ENCODE measurements at regions not wholly inside any gene's neighbourhood (a gene's known extent, or its start where the extent isn't known, plus 50 kb on each side); places are given as distances from the start of the nearest gene placed in this dataset.

DNA sequence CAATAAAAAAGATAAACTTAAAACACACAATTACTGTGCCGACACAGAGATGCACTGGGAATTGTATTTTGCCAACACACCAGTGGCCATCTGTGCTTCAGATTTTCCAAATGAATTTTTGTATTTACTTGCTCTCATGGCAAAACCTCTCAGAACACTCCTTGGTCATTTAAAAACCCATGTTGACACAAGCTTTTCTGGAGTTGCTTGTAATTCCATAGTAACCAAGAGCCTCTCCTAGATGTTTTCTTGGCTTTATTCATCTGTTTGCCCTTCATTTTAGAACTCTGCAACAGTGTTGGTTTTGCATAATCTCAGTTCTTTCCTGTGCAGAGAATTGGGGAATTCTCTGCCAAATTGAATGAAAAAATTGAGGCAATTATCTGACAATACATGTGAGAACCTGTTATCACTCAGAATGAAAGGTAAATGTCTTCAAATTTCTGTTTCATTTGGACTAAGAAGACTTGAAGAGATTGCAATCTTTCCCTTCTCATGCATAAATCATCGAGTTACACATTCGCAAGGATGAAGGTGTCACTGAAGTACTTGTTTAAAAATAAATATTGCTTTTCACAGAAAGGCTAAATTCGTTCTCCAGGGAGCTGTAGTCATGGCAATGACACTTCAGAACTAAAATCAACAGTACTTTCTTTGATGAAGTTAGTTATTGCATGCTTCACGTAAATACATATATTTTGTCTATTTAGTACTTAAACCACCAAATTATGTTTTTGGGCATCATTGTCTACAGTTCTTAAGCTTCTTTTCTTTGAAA is 301.8 kb upstream of the CTSO start:
- TF ChIP-seq, protein P1, sequence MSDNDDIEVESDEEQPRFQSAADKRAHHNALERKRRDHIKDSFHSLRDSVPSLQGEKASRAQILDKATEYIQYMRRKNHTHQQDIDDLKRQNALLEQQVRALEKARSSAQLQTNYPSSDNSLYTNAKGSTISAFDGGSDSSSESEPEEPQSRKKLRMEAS (IDR thresholded peaks at IDR 0.05; ENCODE audit: insufficient read depth, insufficient read length) = no peak
- TF ChIP-seq FOS (IDR thresholded peaks at IDR 0.05; ENCODE audit: borderline replicate concordance, insufficient read depth, low read length) (no peak), MYC (IDR thresholded peaks at IDR 0.05; ENCODE audit: low read depth, low read length) (no peak), POLR2A (IDR thresholded peaks at IDR 0.05; ENCODE audit: low read depth, low read length) (no peak), JUN (IDR thresholded peaks at IDR 0.05; ENCODE audit: borderline replicate concordance, insufficient read depth, insufficient read length, low read depth) (no peak)
- Histone ChIP-seq H2AFZ (ENCODE audit: low read depth, low read length) (no peak overlapping the region), H3K9me3 (replicated peaks; ENCODE audit: control insufficient read depth, insufficient read depth, low read length) (no peaks in the 10 kb centered on the region), H3K4me1 (ENCODE audit: control insufficient read depth, extremely low read depth, insufficient read depth, low read length) (no peaks in the 10 kb centered on the region), H3K27me3 (ENCODE audit: control insufficient read depth in 2 of 2, insufficient read depth in 2 of 2, low read length in 2 of 2) (no peaks in the 10 kb centered on the region), H4K20me1 (replicated peaks; ENCODE audit: control insufficient read depth, extremely low read depth, insufficient read depth, low read length) (no peaks in the 10 kb centered on the region), H3K9me1 (replicated peaks; ENCODE audit: control insufficient read depth, extremely low read depth, insufficient read depth, low read length) (no peaks in the 10 kb centered on the region), H3K4me3 (replicated peaks in 1 of 3; ENCODE audit: insufficient read depth in 1 of 3, low read depth in 1 of 3, low read length in 3 of 3) (no peak overlapping the region), H3K4me2 (ENCODE audit: insufficient read depth, low read length) (no peak overlapping the region), H3K27ac (ENCODE audit: insufficient read depth, low read depth, low read length) (no peak overlapping the region), H3K79me2 (ENCODE audit: control insufficient read depth, insufficient read depth, low read length) (no peaks in the 10 kb centered on the region), H3K36me3 (ENCODE audit: control insufficient read depth in 2 of 2, extremely low read depth in 1 of 2, insufficient read depth in 2 of 2, low read length in 2 of 2) (no peaks in the 10 kb centered on the region), H3K9ac (replicated peaks; ENCODE audit: extremely low read depth, insufficient read depth, low read length) (no peak overlapping the region)
- dilution Hi-C loops (cut with MboI; ENCODE audit: extremely low pct_ligation_motif_present, low sequenced_read_pairs) = no loop called here
- no TSS peak for BruUV-seq (replicated peaks)
- CTCF ChIA-PET = no interaction called here
- DNase-seq (ENCODE audit: low read depth, low spot score) (no peak), FAIRE-seq (no peak)
- intact Hi-C loops (cut with micrococcal nuclease) = no loop called here
- POLR2A ChIA-PET = no interaction called here

DNA sequence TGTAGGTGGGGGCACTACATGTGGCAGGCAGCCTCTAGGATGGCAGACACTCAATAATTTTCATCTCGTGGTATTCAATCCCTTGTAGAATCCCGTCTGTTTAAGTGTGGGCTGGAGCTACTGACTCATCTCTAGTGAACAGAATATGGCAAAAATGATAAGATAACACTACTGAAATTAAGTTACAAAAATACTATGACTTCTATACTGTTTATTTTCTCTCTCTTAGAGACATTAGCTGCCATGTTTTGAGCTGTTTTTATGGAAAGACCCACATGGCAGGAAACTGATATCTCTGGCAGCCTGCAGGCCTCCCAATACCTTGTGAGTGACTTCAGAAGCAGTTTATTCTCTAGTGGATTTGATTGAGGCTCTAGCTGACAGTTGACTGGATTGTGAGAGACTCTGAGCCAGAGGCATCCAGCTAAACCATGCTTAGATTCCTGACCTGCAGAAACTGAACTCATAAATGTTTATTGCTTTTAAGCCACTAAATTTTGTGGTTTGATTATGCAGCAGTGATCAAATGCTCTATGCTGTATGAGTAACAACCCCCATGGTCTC is 298.8 kb upstream of the CTSO start:
- dilution Hi-C loops (cut with MboI; ENCODE audit: extremely low pct_ligation_motif_present, low sequenced_read_pairs) (no loop called here), intact Hi-C loops (cut with micrococcal nuclease) (no loop called here)
- Histone ChIP-seq H3K36me3 (ENCODE audit: control insufficient read depth in 2 of 2, extremely low read depth in 1 of 2, insufficient read depth in 2 of 2, low read length in 2 of 2) (no peaks in the 10 kb centered on the region), H3K9ac (replicated peaks; ENCODE audit: extremely low read depth, insufficient read depth, low read length) (no peak overlapping the region), H3K27me3 (ENCODE audit: control insufficient read depth in 2 of 2, insufficient read depth in 2 of 2, low read length in 2 of 2) (no peaks in the 10 kb centered on the region), H3K9me3 (replicated peaks; ENCODE audit: control insufficient read depth, insufficient read depth, low read length) (no peaks in the 10 kb centered on the region), H3K9me1 (replicated peaks; ENCODE audit: control insufficient read depth, extremely low read depth, insufficient read depth, low read length) (no peaks in the 10 kb centered on the region), H3K4me1 (ENCODE audit: control insufficient read depth, extremely low read depth, insufficient read depth, low read length) (no peaks in the 10 kb centered on the region), H3K79me2 (ENCODE audit: control insufficient read depth, insufficient read depth, low read length) (no peaks in the 10 kb centered on the region), H3K27ac (ENCODE audit: insufficient read depth, low read depth, low read length) (no peak overlapping the region), H2AFZ (ENCODE audit: low read depth, low read length) (no peak overlapping the region), H3K4me2 (ENCODE audit: insufficient read depth, low read length) (no peak overlapping the region), H4K20me1 (replicated peaks; ENCODE audit: control insufficient read depth, extremely low read depth, insufficient read depth, low read length) (no peaks in the 10 kb centered on the region), H3K4me3 (replicated peaks in 1 of 3; ENCODE audit: insufficient read depth in 1 of 3, low read depth in 1 of 3, low read length in 3 of 3) (no peak overlapping the region)
- BruUV-seq (replicated peaks) = no TSS peak
- ChIA-PET POLR2A (no interaction called here), CTCF (no interaction called here)
- FAIRE-seq = no peak
- TF ChIP-seq GATA2 (IDR thresholded peaks at IDR 0.05; ENCODE audit: insufficient read depth, insufficient read length, low read depth, low read length) = no peak
- DNase-seq (ENCODE audit: low read depth, low spot score) = no peak

Measured in endothelial cell of umbilical vein (primary cell).